ENCODE measurements at regions not wholly inside any gene's neighbourhood (a gene's known extent, or its start where the extent isn't known, plus 50 kb on each side); places are given as distances from the start of the nearest gene placed in this dataset.
"Not testable (repeated sequence)": the region's sequence is repeated elsewhere in the genome, so short reads cannot be mapped to it uniquely, and the experiment has no call there.

DNA sequence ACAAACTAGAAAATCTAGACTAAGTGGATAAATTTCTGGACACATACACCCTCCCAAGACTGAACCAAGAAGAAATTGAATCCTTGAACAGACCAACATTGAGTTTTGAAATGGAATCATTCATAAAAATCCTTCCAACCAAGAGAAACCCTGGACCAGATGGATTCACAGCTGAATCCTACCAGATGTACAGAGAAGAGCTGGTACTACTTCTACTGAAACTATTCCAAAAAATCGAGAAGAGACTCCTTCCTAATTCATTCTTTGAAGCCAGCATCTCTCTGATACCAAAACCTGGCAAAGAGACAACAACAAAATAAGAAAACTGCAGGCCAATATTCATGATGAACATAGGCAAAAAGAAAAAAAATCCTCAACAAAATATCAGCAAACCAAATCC lies 227.4 kb downstream of the RPAP3 start:
- DNase-seq = no peak

DNA sequence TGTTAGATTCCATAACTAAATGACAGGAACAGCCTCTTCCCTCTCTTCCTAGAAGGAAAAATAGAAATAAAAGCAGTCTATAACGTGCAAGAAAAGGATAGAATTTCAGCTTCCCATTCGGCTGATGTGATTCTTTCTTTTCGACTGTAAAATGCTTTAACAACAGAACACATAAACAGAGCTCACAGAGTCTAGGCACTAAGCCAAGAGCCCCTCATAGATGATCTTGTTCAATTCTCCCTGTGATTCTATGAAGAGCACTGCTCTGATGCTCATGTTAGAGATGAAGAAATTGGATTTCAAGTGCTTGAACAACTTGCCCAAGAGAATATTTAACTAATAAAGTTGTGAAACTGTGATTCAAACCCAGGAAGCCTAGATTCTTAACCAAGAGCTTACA lies 232.7 kb downstream of the RPAP3 start:
- DNase-seq = no peak

DNA sequence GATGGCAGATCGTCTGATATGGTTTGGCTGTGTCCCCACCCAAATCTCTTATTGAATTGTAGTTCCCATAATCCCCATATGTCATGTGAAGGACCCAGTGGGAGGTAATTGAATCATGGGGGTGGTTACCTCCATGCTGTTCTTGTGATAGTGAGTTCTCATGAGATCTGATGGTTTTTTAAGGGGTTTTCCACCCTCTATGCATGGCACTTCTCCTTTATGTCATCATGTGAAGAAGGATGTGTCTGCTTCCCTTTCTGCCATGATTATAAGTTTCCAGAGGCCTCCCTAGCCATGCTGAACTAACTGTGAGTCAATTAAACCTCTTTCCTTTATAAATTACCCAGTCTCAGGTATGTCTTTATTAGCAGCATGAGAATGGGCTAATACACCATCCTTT lies 235.5 kb downstream of the RPAP3 start:
- not testable (repeated sequence) for DNase-seq

DNA sequence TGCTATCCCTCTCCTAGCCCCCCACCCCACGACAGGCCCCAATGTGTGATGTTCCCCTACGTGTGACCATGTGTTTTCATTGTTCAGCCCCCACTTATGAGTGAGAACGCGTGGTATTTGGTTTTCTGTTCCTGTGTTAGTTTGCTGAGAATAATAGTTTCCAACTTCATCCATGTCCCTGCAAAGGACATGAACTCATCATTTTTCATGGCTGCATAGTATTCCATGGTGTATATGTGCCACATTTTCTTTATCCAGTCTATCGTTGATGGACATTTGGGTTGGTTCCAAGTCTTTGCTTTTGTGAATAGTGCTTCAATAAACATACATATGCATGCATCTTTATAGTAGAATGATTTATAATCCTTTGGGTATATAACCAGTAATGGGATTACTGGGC lies 241.9 kb downstream of the RPAP3 start:
- DNase-seq = not testable (repeated sequence)

DNA sequence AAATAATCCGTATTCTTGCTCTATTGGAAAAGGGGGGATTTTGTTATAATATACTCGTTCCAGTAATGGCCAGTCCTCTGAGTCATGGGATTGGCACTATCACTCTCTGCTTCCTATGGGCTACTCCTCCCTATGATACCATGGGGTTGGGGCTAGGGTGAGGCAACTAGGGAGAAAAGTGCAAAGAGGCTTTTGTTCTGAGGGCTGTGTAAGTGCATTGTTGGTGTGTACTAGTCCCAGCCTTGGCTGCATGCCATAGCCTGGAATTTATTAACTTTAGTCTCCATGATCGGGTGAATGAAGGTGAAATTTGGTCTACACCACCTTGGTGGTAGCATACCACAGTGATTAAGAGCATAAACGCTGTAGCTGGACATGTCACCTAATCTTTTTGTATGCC lies 247.6 kb downstream of the RPAP3 start:
- no peak for DNase-seq

DNA sequence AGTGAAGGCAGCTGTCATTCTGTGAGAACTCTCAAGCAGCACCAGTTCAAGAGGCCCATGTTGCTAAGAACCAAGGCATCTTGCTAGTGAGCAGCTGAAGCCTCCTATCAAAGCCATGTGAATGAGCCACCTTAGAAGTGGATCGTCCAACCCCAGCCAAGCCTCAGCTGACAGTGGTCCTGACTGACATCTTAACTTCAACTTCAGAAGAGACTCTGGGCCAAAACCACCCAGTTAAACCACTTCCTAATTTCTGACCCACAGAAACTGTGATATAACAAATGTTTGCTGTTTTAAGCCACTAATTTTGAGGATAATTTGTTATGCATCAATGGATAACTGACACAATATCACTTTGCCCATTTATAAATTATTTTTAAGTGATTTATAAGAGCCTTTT lies 256.0 kb downstream of the RPAP3 start:
- DNase-seq = no peak

DNA sequence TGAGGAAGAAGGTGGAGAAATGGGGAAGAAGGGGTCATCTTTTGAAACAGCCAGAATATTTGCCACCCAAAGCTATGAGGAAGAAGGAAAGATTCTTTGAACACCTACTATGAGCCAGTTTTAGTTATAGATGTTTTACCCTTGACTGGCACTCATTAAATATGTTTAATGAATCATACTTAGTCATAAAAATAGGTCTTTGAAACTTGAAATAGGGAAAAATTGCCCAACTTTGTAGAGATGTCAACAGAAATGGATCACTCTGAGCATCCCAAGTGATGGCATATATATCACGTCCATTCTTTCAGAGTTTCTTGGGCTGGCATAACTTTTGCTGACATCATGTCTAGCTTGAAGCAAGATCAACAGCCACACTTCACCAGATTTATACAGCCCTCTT lies 263.5 kb downstream of the RPAP3 start:
- no peak for DNase-seq

DNA sequence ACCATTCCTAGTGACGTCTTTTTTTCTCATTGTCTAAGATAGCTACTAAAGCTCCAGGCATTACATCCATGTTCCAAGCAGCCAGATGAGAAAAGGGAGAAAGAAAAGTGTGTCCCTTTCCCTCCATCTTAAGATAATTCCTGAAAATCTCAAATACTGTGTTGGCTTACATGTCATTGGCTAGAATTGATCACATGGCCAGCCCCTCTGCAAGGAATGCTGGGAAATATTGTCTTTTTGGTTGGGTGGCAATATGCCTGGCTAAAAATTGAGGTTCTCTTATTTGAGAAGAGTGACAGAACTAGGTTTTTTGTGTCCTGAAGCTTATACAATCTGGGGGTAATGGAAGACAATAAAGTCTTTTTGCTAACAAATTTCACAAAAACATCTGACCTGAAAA lies 264.3 kb downstream of the RPAP3 start:
- no peak for DNase-seq

DNA sequence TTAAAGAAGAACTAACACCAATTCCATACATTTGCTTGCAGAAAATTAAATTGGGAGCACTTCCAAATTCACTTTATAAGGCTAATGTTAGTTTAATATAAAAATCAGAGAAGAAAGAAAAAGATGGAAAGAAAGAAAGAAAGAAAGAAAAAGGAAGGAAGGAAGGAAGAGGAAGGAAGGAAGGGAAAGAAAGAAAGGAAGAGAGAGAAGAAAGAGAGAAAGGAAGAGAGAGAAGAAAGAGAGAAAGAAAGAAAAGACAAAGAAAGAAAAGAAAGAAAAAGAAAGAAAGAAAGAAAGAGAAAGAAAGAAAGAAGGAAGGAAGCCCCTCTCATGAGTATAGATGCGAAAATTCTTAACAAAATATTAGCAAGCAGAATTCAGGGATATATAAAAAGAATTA lies 267.7 kb downstream of the RPAP3 start:
- DNase-seq = no peak

DNA sequence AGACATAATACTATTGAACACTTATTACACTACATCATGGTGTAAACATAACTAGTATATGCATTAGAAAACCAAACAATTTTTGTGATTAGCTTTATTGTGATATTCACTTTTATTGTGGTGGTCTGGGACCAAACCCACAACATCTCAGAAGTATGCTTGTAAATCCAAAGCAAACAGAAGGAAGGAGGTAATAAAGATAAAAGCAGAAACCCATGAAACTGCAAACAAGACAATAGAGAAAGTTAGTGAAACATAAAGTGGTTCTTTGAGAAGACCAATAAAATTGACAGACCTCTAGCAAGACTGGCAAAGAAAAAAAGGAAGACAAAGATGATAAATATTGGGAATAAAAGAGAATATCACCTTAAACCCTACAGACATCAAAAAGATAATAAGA lies 268.3 kb downstream of the RPAP3 start:
- DNase-seq = no peak

DNA sequence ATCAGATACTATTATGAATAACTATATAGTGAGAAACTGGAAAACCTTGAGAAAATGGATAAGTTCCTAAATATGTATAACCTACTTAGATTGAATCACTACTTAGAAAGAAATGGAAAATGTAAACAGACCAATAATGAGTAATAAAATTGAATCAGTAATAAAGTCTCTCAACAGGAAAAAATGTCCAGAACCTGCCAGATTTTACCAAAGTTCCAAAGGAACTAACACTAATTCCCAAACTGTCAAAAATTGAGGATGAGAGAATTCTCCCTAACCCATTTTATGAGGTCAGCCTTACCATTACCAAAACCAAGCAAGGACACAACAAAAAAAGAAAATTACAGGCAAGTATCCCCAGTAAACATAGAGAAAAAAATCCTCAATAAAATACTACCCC lies 272.0 kb downstream of the RPAP3 start:
- DNase-seq = no peak

DNA sequence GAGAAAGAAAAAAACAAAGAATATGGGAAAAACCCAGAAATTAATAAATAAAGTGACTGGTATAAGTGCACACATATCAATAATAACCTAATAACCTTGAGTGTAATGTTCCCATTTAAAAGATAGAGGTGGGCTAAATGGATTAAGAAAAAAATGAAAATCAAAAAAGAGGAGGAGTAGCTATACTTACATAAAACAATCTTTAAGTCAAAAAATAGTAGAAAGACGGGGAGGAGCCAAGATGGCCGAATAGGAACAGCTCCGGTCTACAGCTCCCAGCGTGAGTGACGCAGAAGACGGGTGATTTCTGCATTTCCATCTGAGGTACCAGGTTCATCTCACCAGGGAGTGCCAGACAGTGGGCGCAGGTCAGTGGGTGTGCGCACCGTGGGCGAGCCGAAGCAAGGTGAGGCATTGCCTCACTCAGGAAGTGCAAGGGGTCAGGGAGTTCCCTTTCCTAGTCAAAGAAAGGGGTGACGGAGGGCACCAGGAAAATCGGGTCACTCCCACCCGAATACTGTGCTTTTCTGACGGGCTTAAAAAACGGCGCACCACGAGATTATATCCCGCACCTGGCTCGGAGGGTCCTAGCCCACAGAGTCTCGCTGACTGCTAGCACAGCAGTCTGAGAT lies 279.0 kb downstream of the RPAP3 start:
- not testable (repeated sequence) for DNase-seq

DNA sequence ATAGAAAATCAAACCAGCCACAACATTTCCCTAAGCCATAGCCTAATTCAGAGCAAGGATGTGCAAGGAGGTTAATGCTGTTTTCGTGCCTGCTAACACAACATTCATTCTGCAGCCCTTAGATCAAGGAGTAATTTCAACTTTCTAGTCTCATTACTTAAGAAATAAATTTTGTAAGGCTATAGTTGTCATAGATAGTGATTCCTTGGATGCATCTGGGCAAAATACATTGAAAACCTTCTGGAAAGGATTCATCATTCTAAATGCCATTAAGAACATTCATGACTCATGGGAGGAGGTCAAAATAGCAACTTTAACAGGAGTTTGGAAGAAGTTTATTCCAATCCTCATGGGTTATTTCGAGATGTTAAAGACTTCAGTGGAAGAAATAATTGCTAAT lies 283.2 kb downstream of the RPAP3 start:
- no peak for DNase-seq

DNA sequence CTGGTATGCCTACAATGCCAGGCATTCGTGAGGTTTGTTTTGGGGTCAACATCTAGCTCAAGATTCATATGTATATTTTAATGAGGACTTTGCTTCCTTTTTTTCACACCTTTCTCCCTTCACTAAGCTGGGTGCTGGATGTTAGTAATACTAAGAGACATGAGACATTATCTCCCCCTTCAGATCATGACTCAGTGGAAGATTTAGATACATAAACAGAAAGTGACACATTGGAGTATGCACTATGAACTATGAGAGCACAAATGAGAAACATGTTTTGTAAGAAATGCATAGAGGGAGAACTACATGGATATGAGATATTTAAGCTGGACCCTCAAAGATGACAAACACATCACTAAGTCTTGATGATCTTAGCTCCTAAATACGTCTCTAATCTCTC lies 286.3 kb downstream of the RPAP3 start:
- no peak for DNase-seq

DNA sequence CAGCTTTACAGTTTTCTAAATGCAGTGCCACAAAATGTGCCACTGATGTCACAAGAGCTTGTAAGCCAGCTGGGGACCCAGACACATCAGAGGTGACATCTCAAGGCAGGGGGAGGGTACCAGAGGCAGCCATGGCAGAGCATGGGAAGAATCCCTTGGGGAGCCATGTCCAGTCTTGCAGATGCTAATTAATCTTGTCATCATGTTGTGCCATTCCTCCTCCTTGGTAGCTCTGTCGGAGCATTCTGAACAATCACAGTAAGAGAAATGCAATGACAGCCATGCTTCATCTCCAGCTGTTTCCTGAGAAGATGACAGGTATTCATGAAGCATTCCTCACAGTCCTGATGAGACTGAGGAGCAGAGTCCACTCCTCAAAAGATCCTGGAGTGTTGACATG lies 287.9 kb downstream of the RPAP3 start:
- no peak for DNase-seq

DNA sequence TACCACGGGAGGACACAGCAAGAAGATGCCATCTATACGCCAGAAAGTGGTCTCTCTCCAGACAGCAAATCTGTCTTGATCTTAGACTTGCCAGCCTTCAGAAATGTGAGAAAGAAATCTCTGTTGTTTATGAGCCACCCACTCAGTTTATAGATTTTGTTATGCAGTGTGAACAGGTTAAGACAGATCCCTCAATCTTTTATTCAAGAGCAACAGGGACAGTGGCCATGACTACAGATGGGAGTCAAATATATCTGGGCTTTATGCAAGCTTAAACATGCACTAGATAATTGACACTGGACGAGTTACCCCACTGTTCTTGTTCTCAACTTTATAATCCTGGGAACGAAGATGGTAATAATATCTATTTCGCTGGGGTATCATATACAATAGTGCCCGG lies 288.7 kb downstream of the RPAP3 start:
- no peak for DNase-seq

DNA sequence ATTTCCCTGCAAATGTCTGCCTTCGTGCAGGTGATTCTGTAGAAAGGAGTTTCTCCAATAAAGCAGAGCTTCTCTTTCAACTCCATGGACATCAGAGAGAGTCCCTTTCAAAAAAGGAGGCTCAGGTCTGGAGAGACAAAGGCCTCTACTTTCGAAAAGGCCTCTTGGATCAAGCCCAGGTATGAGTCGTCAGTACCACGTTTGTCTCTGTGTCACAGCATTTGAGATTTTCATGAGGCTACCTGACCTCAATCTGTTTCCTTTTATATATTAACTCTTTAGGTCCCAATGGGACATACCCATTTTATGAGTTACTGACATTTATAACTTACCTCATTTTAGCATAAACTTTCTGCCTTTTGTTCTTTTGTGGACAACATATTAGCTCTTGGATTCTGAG lies 290.8 kb downstream of the RPAP3 start:
- DNase-seq = no peak

DNA sequence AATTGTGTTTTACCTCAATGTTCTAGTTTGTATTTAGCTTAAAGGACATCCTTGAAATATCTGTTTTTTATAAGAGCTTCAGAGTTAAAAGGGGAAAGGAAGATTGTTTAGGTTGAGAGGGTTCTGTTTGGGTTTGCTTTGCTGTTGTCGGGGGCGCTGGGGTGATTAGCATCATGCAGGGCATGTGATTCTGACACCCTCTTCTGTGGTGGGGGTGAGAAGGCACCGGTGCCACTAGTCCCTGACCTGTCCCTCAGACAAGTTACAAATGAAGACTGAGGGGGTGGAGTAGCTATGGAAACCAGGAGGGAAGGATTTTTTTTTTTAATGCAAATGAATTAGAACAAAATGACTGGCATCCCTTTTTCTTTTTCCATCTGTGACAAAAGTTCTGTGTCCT lies 291.3 kb downstream of the RPAP3 start:
- no peak for DNase-seq

DNA sequence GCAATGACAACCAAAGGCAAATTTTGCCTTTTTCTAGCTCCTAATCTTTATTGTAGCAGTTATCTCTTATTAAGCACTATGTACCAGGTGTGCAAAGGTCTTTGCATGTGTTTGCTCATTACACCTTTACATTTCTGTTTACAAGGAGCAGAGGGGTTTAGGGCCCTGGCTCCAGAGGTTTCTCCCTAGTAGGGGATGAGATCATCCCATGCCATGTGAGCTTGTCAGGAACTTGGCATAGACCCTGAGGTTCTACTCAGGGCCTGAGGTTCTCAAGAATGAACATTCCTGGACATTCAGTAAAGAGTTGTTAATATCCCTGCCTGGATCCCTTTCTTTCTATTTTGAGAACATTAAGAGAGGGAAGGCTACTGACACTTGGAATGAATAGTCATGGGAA lies 292.0 kb downstream of the RPAP3 start:
- no peak for DNase-seq

DNA sequence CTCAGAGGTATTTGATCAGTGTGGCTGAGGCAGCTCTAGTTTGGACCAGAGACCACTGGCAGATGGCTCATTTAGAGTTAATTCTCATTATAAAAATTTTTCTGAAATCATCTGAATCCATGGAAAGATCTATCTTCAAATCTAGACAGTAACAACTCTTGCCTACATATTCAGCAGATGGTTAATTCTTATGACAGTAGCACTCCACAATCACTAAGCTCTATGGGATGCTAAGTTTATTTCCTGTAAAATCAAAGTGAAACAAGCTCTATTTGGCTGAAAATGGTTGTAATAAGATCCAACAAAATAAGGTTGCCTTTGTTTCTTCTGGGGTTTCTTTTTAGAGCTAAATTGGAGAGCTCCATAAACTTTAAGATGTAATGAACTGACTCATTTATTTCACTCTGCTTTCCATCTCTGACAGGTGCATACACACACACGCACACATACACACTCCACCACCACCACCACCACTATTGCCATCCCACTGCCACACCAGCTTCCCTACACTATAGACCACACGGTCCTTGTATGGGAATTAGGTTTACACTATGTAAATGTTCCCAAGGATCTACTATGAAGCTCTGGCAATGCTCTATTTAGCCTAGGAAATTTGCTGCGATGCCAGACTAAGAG lies 293.1 kb downstream of the RPAP3 start:
- no peak for DNase-seq

DNA sequence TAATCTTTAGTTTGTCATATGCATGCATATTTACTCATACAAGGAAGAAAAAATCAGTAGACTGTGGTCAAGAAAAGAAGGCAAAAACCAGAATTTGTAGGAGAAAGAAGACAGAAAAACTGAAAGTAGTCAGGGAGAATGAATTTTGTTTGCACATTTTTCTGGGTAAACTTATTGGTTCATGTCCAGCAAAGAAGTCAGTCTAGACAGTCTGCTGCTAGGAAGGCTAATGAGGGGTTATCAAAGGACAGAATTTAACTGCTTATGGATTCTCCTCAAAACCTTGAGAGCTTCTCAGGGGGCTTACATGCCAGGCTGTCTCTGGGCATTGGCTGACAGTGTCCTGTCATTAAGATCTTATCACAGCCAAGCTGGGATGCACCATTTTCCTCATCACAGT lies 293.9 kb downstream of the RPAP3 start:
- DNase-seq = no peak

DNA sequence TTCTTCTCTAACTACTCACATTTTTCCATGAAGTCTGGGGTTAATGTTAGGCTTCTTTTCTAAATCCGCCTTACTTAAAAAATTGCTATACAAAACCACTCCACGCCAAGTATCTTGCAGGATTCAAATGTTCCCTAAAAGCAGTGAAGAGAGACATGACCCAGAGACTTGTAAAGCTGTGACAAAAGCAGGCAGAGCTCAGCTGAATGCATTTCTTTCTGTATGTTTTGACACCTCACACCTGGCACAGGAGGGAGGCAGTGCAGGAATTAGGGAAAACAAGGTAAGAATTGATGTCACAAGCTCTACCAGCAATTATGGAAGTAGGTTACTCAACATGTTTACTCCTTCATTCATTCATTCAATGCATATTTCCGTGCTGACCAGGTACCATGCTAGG lies 295.0 kb downstream of the RPAP3 start:
- no peak for DNase-seq

DNA sequence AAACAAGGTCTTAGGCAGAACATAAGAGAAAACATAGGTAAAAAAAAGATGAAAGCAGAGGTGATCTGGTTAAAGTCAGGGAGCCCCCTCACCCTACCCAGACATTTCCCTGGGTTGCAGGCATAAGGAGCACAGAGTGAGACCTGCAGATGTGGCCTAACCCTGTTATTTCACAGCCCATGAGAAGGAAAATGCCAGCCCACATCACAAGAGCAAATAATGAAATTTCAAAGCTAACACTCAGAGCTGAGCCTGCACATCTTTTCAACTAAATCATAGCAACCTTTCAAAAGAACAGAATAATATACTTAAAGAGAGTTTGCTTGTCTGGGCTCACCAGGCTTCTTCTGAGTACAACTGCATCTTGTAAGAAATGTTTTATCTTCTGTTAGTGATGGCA lies 295.4 kb downstream of the RPAP3 start:
- DNase-seq = no peak

DNA sequence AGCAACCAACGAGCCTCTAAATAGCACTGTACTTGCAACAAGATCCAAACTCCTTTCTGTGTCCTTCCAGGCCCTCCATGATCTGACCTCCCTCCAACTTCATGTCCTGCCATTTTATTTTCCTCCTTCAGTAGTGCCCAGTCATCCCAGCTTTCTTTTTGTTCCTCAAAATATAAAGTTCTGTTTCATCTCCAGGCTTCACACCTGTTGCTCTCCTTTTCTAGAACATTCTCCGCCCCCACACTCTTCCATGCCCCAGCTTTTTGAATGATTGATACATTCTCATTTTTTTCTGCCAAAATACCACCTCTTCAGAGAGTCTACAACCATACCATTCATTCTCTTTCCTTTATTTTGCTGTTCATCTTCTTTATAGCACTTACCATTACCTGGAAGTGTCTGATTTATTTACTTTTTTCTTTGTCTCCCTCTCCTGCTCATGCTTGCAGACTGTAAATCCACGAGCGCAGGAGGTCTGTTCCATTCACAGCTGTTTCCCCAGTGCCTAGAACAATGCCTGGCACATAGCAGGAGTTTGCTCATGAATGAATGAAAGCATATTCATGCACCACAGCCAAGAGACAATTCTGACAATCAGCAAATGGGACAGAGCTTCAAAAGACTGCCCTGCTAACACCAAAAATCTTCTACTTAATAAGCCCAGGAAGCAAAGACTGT lies 296.4 kb downstream of the RPAP3 start:
- DNase-seq = no peak
